K562 (cell line): ENCODE measurements at regions not wholly inside any gene's neighbourhood (a gene's known extent, or its start where the extent isn't known, plus 50 kb on each side); places are given as distances from the start of the nearest gene placed in this dataset.

Experiments used
- ATAC-seq: fragments of 200-7000 bp; cut with Tn5 transposase; 3 replicates; pipeline ENCODE4 v1.9.1; 2020; ENCODE audit warnings: moderate library complexity
- BruUV-seq: library from RNA; stranded (reverse); fragments of 400-500 nt; replicated peaks from 2 replicates; lab custom pipeline; 2021; lab: Mats Ljungman, UMichigan
- CTCF ChIA-PET: fragments of 300-600 bp; formaldehyde crosslinking; extraction: SDS; loops from one replicate; lab custom pipeline; 2021; ENCODE audit warnings: low intra/inter-chr PET ratio; lab: Yijun Ruan, JAX
- POLR2A ChIA-PET: fragments of 300-600, 350-650 bp; sonication (Branson Sonifier 250); formaldehyde crosslinking; extraction: SDS; loops from one replicate; lab custom pipeline; 2021; ENCODE audit warnings: antibody characterized with exemption, inconsistent platforms; lab: Yijun Ruan, JAX
- DNase-seq, 4 experiments: peaks; one replicate each; pipeline versions ENCODE4 v3.0.0 to v3.0.0-alpha.2; 2011 to 2018; ENCODE audit warnings: low spot score in 3 of 4, mixed read lengths in 3 of 4; ENCODE audit errors: extremely low read depth in 1 of 4
- FAIRE-seq: peaks from 2 replicates; lab custom pipeline; 2011; peaks lifted over from hg19 to GRCh38; lab: Jason Lieb, UNC
- H2AFZ ChIP-seq: 2 replicates; pipeline ENCODE4 v1.6.0; 2011; ENCODE audit warnings: low read depth, low read length, control low read depth, inconsistent platforms
- H3K27ac ChIP-seq: fragments of 200-600 bp; 3 replicates; pipeline ENCODE4 v1.8.0; 2011; ENCODE audit warnings: low read depth, mild to moderate bottlenecking, control low read depth, inconsistent platforms, low read length, moderate library complexity, mixed read lengths; ENCODE audit errors: extremely low read depth
- H3K27me3 ChIP-seq, 2 experiments: fragments of 300-600 bp in 1 of 2; 2 replicates in 1 of 2; 3 replicates in 1 of 2; pipeline versions ENCODE4 v1.6.0 to v1.8.0; 2011; ENCODE audit warnings: inconsistent platforms in 2 of 2, low read length in 2 of 2, mild to moderate bottlenecking in 1 of 2, mixed read lengths in 1 of 2, moderate library complexity in 1 of 2; ENCODE audit not compliant: control insufficient read depth in 2 of 2, insufficient read depth in 2 of 2
- H3K36me3 ChIP-seq: fragments of 300-600 bp; 3 replicates; pipeline ENCODE4 v1.8.0; 2011; ENCODE audit warnings: mild to moderate bottlenecking, low read length, inconsistent platforms; ENCODE audit not compliant: control insufficient read depth, insufficient read depth
- H3K4me1 ChIP-seq, 2 experiments: fragments of 200-600 bp in 1 of 2; replicated peaks in 1 of 2; 2 replicates in 1 of 2; 3 replicates in 1 of 2; pipeline versions ENCODE4 v1.5.1 to v1.8.0; 2011; ENCODE audit warnings: inconsistent platforms in 2 of 2, low read length in 2 of 2, mild to moderate bottlenecking in 1 of 2, mixed read lengths in 1 of 2, moderate library complexity in 1 of 2; ENCODE audit not compliant: control insufficient read depth in 2 of 2, insufficient read depth in 2 of 2
- H3K4me2 ChIP-seq: 2 replicates; pipeline ENCODE4 v1.6.1; 2011; ENCODE audit warnings: low read length, control low read depth, inconsistent platforms, mixed read lengths; ENCODE audit not compliant: insufficient read depth
- H3K4me3 ChIP-seq: fragments of 200-600 bp; sonication (generic), shearing (Covaris generic); 2 replicates; pipeline ENCODE4 v1.5.1; 2016; ENCODE audit warnings: control low read depth, inconsistent platforms
- H3K79me2 ChIP-seq: fragments of 200-600 bp; 3 replicates; pipeline ENCODE4 v1.8.0; 2011; ENCODE audit warnings: low read length, inconsistent platforms; ENCODE audit not compliant: control insufficient read depth, insufficient read depth
- H3K9ac ChIP-seq, 2 experiments: 2 replicates each; pipeline versions ENCODE4 v1.6.0 to v1.6.1; 2011; ENCODE audit warnings: low read depth in 2 of 2, low read length in 2 of 2, control low read depth in 1 of 2, inconsistent platforms in 1 of 2, mild to moderate bottlenecking in 1 of 2, mixed read lengths in 1 of 2; ENCODE audit not compliant: insufficient read depth in 1 of 2
- H3K9me1 ChIP-seq: one replicate; pipeline ENCODE4 v1.6.0; 2011; ENCODE audit warnings: inconsistent platforms, mild to moderate bottlenecking, low read length, moderate library complexity; ENCODE audit not compliant: control insufficient read depth, insufficient read depth
- H3K9me3 ChIP-seq: replicated peaks from 2 replicates; pipeline ENCODE4 v1.5.1; 2011; ENCODE audit warnings: low read depth, low read length, inconsistent platforms; ENCODE audit not compliant: control insufficient read depth, insufficient read depth
- H4K20me1 ChIP-seq: replicated peaks from 2 replicates; pipeline ENCODE4 v1.6.1; 2011; ENCODE audit warnings: low read length, inconsistent platforms, mixed read lengths; ENCODE audit not compliant: control insufficient read depth, insufficient read depth
- SP1 ChIP-seq: sonication (generic); formaldehyde crosslinking; IDR thresholded peaks from 2 replicates; pipeline ENCODE4 v1.8.1; 2022; ENCODE audit warnings: mild to moderate bottlenecking, missing genetic modification reagents
- ZBTB5 ChIP-seq: fragments of 450-650 bp; IDR thresholded peaks from 2 replicates; pipeline ENCODE4 v1.6.1; 2017; ENCODE audit warnings: antibody characterized with exemption
- ZNF239 ChIP-seq: fragments of 250-450 bp; sonication (Bioruptor Pico); IDR thresholded peaks from 2 replicates; pipeline ENCODE4 v1.4.0; 2020; ENCODE audit warnings: mild to moderate bottlenecking
- ZNF717 ChIP-seq: fragments of 250-450 bp; sonication (Bioruptor Pico); IDR thresholded peaks from 2 replicates; pipeline ENCODE4 v1.5.0; 2021
- WGBS: fragments of 100-300 bp; shearing (Covaris generic); methylation state at CpG from one replicate; pipeline ENCODE4 v1.1.6; 2016; ENCODE audit warnings: low coverage, mixed read lengths; ENCODE audit not compliant: insufficient coverage; ENCODE audit errors: missing lambda C conversion rate; 5-methylcytosine and 5-hydroxymethylcytosine counted together
- in situ Hi-C: fragments of 300-500 bp; cut with MboI; formaldehyde crosslinking; loops from 4 replicates; pipeline ENCODE4 v1.15.0; 2018; ENCODE audit warnings: inconsistent platforms, mixed read lengths
- intact Hi-C: fragments of 100-400 bp; cut with micrococcal nuclease; formaldehyde crosslinking; loops from 2 replicates; pipeline ENCODE4 v1.14.2; 2022
- TF ChIP-seq, protein P1 (sequence below): fragments of 450-650 bp; IDR thresholded peaks from 2 replicates; pipeline ENCODE4 v1.6.1; 2016; ENCODE audit warnings: antibody characterized with exemption
- TF ChIP-seq, protein P2 (sequence below): IDR thresholded peaks from 2 replicates; pipeline ENCODE4 v1.6.1; 2016; ENCODE audit warnings: missing genetic modification characterization, missing compliant biosample characterization

GRCh38 chr2:12274591-12274990, 442.1 kb upstream of the TRIB2 start:
- no peak for DNase-seq
- TF ChIP-seq ZNF717 (CRISPR knock-in tag), result no peak
- TF ChIP-seq, protein P1, sequence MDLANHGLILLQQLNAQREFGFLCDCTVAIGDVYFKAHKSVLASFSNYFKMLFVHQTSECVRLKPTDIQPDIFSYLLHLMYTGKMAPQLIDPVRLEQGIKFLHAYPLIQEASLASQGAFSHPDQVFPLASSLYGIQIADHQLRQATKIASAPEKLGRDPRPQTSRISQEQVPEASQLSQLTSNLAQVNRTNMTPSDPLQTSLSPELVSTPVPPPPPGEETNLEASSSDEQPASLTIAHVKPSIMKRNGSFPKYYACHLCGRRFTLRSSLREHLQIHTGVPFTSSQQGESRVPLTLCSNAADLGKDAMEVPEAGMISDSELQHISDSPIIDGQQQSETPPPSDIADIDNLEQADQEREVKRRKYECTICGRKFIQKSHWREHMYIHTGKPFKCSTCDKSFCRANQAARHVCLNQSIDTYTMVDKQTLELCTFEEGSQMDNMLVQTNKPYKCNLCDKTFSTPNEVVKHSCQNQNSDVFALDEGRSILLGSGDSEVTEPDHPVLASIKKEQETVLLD, result no peak
- 0 out of 2 replicates have a peak, but pooled peaks have one; percentile 22 for TF ChIP-seq ZBTB5
- no peak for TF ChIP-seq ZNF239 (CRISPR knock-in tag)
- TF ChIP-seq, protein P2, sequence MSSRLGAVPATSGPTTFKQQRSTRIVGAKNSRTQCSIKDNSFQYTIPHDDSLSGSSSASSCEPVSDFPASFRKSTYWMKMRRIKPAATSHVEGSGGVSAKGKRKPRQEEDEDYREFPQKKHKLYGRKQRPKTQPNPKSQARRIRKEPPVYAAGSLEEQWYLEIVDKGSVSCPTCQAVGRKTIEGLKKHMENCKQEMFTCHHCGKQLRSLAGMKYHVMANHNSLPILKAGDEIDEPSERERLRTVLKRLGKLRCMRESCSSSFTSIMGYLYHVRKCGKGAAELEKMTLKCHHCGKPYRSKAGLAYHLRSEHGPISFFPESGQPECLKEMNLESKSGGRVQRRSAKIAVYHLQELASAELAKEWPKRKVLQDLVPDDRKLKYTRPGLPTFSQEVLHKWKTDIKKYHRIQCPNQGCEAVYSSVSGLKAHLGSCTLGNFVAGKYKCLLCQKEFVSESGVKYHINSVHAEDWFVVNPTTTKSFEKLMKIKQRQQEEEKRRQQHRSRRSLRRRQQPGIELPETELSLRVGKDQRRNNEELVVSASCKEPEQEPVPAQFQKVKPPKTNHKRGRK (tag), result peak; percentile 94
- TF ChIP-seq SP1, result no peak
- in situ Hi-C loops, result no loop called here
- no peaks in the 10 kb centered on the region for H3K36me3 ChIP-seq
- 90% methylated on average over 1 of the region's 1 CpG for WGBS
- no peak for FAIRE-seq
- BruUV-seq, result no TSS peak
- H3K4me2 ChIP-seq, result no peak overlapping the region
- H3K9me1 ChIP-seq, result no peaks in the 10 kb centered on the region
- H3K27ac ChIP-seq, result no peak overlapping the region
- H2AFZ ChIP-seq, result no peak overlapping the region
- no peak for ATAC-seq
- H4K20me1 ChIP-seq, result no peaks in the 10 kb centered on the region
- ChIA-PET CTCF (no interaction called here), POLR2A (no interaction called here)
- H3K4me3 ChIP-seq, result no peak overlapping the region
- no peaks in the 10 kb centered on the region for H3K27me3 ChIP-seq
- H3K9me3 ChIP-seq, result no peaks in the 10 kb centered on the region
- no peak overlapping the region for H3K9ac ChIP-seq
- H3K79me2 ChIP-seq, result peaks cover 32% of the 10 kb centered on the region
- intact Hi-C loops, result loop anchor here (10.0 kb wide), 2 partner anchors 220 to 310 kb away; no protein-coding TSS in a partner anchor
- peaks cover 0 to 6% of the 10 kb centered on the region in 2 experiments; a peak in 2 of 5 replicates for H3K4me1 ChIP-seq
